KOPT-K1 (cell line): ENCODE measurements at regions not wholly inside any gene's neighbourhood (a gene's known extent, or its start where the extent isn't known, plus 50 kb on each side); places are given as distances from the start of the nearest gene placed in this dataset.

Source experiments
- H3K27ac ChIP-seq: fragments of 200-600 bp; sonication (generic); 2 replicates; pipeline ENCODE4 v1.5.1; 2016; ENCODE audit warnings: antibody characterized with exemption, mild to moderate bottlenecking, low read depth, low read length; ENCODE audit not compliant: poor library complexity, severe bottlenecking
- H3K36me3 ChIP-seq: fragments of 200-600 bp; sonication (generic); 2 replicates; pipeline ENCODE4 v1.5.1; 2017; ENCODE audit warnings: antibody characterized with exemption, mild to moderate bottlenecking, low read length, moderate library complexity; ENCODE audit not compliant: insufficient read depth
- H3K9me3 ChIP-seq: fragments of 200-600 bp; sonication (generic); 2 replicates; pipeline ENCODE4 v1.5.1; 2017; ENCODE audit warnings: antibody characterized with exemption, low read length, mild to moderate bottlenecking; ENCODE audit not compliant: insufficient read depth, poor library complexity, severe bottlenecking

- H3K9me3 ChIP-seq, result no peaks in the 10 kb centered on the region
- H3K27ac ChIP-seq, result no peak overlapping the region
- no peaks in the 10 kb centered on the region for H3K36me3 ChIP-seq
Observed at GRCh38 chr12:89080793-89081465, 271.4 kb downstream of the DUSP6 start.

GRCh38 chr12:89075880-89076540 lies 276.3 kb downstream of the DUSP6 start:
- H3K9me3 ChIP-seq, result no peaks in the 10 kb centered on the region
- H3K27ac ChIP-seq, result no peak overlapping the region
- H3K36me3 ChIP-seq, result no peaks in the 10 kb centered on the region

- Histone ChIP-seq H3K9me3 (no peaks in the 10 kb centered on the region), H3K36me3 (no peaks in the 10 kb centered on the region), H3K27ac (no peak overlapping the region)
Observed at GRCh38 chr12:89073659-89074058, 278.6 kb downstream of the DUSP6 start.

- no peak overlapping the region for H3K27ac ChIP-seq
- no peaks in the 10 kb centered on the region for H3K36me3 ChIP-seq
- H3K9me3 ChIP-seq, result no peaks in the 10 kb centered on the region
Observed at GRCh38 chr12:89073027-89073398, 279.3 kb downstream of the DUSP6 start.

GRCh38 chr12:89072294-89073026 lies 279.8 kb downstream of the DUSP6 start:
- Histone ChIP-seq H3K36me3 (no peaks in the 10 kb centered on the region), H3K27ac (no peak overlapping the region), H3K9me3 (no peaks in the 10 kb centered on the region)

GRCh38 chr12:89070603-89071002 lies 281.7 kb downstream of the DUSP6 start:
- H3K36me3 ChIP-seq, result no peaks in the 10 kb centered on the region
- no peaks in the 10 kb centered on the region for H3K9me3 ChIP-seq
- no peak overlapping the region for H3K27ac ChIP-seq

- Histone ChIP-seq H3K9me3 (no peaks in the 10 kb centered on the region), H3K36me3 (no peaks in the 10 kb centered on the region), H3K27ac (no peak overlapping the region)
Observed at GRCh38 chr12:89069431-89069830, 282.9 kb downstream of the DUSP6 start.

GRCh38 chr12:89067421-89068187 lies 284.7 kb downstream of the DUSP6 start:
- H3K27ac ChIP-seq, result no peak overlapping the region
- H3K36me3 ChIP-seq, result no peaks in the 10 kb centered on the region
- H3K9me3 ChIP-seq, result no peaks in the 10 kb centered on the region

GRCh38 chr12:89064780-89065179 lies 287.5 kb downstream of the DUSP6 start:
- Histone ChIP-seq H3K9me3 (no peaks in the 10 kb centered on the region), H3K27ac (no peak overlapping the region), H3K36me3 (no peaks in the 10 kb centered on the region)

- Histone ChIP-seq H3K9me3 (no peaks in the 10 kb centered on the region), H3K36me3 (no peaks in the 10 kb centered on the region), H3K27ac (no peak overlapping the region)
Observed at GRCh38 chr12:89064151-89064550, 288.1 kb downstream of the DUSP6 start.

- H3K36me3 ChIP-seq, result no peaks in the 10 kb centered on the region
- no peaks in the 10 kb centered on the region for H3K9me3 ChIP-seq
- no peak overlapping the region for H3K27ac ChIP-seq
Observed at GRCh38 chr12:89062996-89063395, 289.3 kb downstream of the DUSP6 start.

- H3K27ac ChIP-seq, result no peak overlapping the region
- H3K36me3 ChIP-seq, result no peaks in the 10 kb centered on the region
- no peaks in the 10 kb centered on the region for H3K9me3 ChIP-seq
Observed at GRCh38 chr12:89059721-89060541, 292.4 kb downstream of the DUSP6 start.

GRCh38 chr12:89059056-89059455 lies 293.2 kb downstream of the DUSP6 start:
- no peak overlapping the region for H3K27ac ChIP-seq
- H3K36me3 ChIP-seq, result no peaks in the 10 kb centered on the region
- H3K9me3 ChIP-seq, result no peaks in the 10 kb centered on the region

- H3K27ac ChIP-seq, result no peak overlapping the region
Observed at GRCh38 chr12:89058402-89058801, 293.9 kb downstream of the DUSP6 start.

More at GRCh38 chr12:89058402-89058801, 293.9 kb downstream of the DUSP6 start:
- H3K36me3 ChIP-seq, result no peaks in the 10 kb centered on the region
- peaks cover 6% of the 10 kb centered on the region for H3K9me3 ChIP-seq
